Loucy (cell line): ENCODE measurements at regions not wholly inside any gene's neighbourhood (a gene's known extent, or its start where the extent isn't known, plus 50 kb on each side); places are given as distances from the start of the nearest gene placed in this dataset.

Experiments used
- EZH2phosphoT487 ChIP-seq: fragments of 200-600 bp; IDR thresholded peaks from 2 replicates; pipeline ENCODE4 v1.6.1; 2018; ENCODE audit warnings: antibody characterized with exemption, mild to moderate bottlenecking, moderate library complexity, borderline replicate concordance
- TF ChIP-seq, protein P1 (sequence below): fragments of 200-600 bp; sonication (generic); conservative IDR thresholded peaks from 2 replicates; pipeline ENCODE4 v1.5.1; 2014; ENCODE audit warnings: mild to moderate bottlenecking, antibody characterized with exemption, low read length

GRCh38 chr1:98101364-98101763, 180.5 kb upstream of the DPYD start:
- TF ChIP-seq, protein P1, sequence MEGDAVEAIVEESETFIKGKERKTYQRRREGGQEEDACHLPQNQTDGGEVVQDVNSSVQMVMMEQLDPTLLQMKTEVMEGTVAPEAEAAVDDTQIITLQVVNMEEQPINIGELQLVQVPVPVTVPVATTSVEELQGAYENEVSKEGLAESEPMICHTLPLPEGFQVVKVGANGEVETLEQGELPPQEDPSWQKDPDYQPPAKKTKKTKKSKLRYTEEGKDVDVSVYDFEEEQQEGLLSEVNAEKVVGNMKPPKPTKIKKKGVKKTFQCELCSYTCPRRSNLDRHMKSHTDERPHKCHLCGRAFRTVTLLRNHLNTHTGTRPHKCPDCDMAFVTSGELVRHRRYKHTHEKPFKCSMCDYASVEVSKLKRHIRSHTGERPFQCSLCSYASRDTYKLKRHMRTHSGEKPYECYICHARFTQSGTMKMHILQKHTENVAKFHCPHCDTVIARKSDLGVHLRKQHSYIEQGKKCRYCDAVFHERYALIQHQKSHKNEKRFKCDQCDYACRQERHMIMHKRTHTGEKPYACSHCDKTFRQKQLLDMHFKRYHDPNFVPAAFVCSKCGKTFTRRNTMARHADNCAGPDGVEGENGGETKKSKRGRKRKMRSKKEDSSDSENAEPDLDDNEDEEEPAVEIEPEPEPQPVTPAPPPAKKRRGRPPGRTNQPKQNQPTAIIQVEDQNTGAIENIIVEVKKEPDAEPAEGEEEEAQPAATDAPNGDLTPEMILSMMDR = no peak
- TF ChIP-seq EZH2phosphoT487 = no peak
